ENCODE measurements at regions not wholly inside any gene's neighbourhood (a gene's known extent, or its start where the extent isn't known, plus 50 kb on each side); places are given as distances from the start of the nearest gene placed in this dataset.
"Not testable (repeated sequence)": the region's sequence is repeated elsewhere in the genome, so short reads cannot be mapped to it uniquely, and the experiment has no call there.

GRCh38 chr7:116384936-116385635 lies 114.5 kb upstream of the CAV2 start:
- DNase-seq: no peak

- DNase-seq: no peak
These were observed 112.9 kb upstream of the CAV2 start for GRCh38 chr7:116386674-116387073.

GRCh38 chr7:116390363-116390762 lies 109.2 kb upstream of the CAV2 start:
- DNase-seq: no peak

GRCh38 chr7:116392806-116393205 lies 106.7 kb upstream of the CAV2 start:
- DNase-seq: peak; percentile 5

GRCh38 chr7:116393654-116394053 lies 105.9 kb upstream of the CAV2 start:
- peak; percentile 13 for DNase-seq

GRCh38 chr7:116394106-116394505 lies 105.4 kb upstream of the CAV2 start:
- no peak for DNase-seq

- DNase-seq: no peak
These were observed 104.3 kb upstream of the CAV2 start for GRCh38 chr7:116395141-116395791.

GRCh38 chr7:116398672-116399071 lies 100.9 kb upstream of the CAV2 start:
- no peak for DNase-seq

- no peak for DNase-seq
These were observed 99.7 kb upstream of the CAV2 start for GRCh38 chr7:116399819-116400218.

GRCh38 chr7:116400522-116400921 lies 99.0 kb upstream of the CAV2 start:
- DNase-seq: no peak

GRCh38 chr7:116401711-116402110 lies 97.8 kb upstream of the CAV2 start:
- DNase-seq: no peak

- peak; percentile 4 for DNase-seq
These were observed 96.3 kb upstream of the CAV2 start for GRCh38 chr7:116403265-116403664.

- no peak for DNase-seq
These were observed 95.1 kb upstream of the CAV2 start for GRCh38 chr7:116404389-116404788.

GRCh38 chr7:116405810-116406209 lies 93.7 kb upstream of the CAV2 start:
- DNase-seq: no peak

- no peak for DNase-seq
These were observed 92.4 kb upstream of the CAV2 start for GRCh38 chr7:116407165-116407564.

GRCh38 chr7:116408166-116408565 lies 91.4 kb upstream of the CAV2 start:
- no peak for DNase-seq

GRCh38 chr7:116408831-116409453 lies 90.6 kb upstream of the CAV2 start:
- not testable (repeated sequence) for DNase-seq

- not testable (repeated sequence) for DNase-seq
These were observed 88.8 kb upstream of the CAV2 start for GRCh38 chr7:116410694-116411093.

GRCh38 chr7:116417593-116418345 lies 81.8 kb upstream of the CAV2 start:
- DNase-seq: peak; percentile 49

- DNase-seq: no peak
These were observed 81.0 kb upstream of the CAV2 start for GRCh38 chr7:116418524-116418923.

- no peak for DNase-seq
These were observed 79.5 kb upstream of the CAV2 start for GRCh38 chr7:116420003-116420402.

GRCh38 chr7:116421298-116421697 lies 78.2 kb upstream of the CAV2 start:
- no peak for DNase-seq

GRCh38 chr7:116422683-116423082 lies 76.9 kb upstream of the CAV2 start:
- no peak for DNase-seq

- DNase-seq: no peak
These were observed 76.0 kb upstream of the CAV2 start for GRCh38 chr7:116423499-116423898.

All from hematopoietic multipotent progenitor cell treated with erythropoietin and hydrocortisone succinate and interleukin-3 and kit ligand, for 4 days (in vitro differentiated cells).